Liver (tissue), 8 donors: ENCODE measurements at regions not wholly inside any gene's neighbourhood (a gene's known extent, or its start where the extent isn't known, plus 50 kb on each side); places are given as distances from the start of the nearest gene placed in this dataset. TPM values are rescaled to one million over a fixed set of nuclear protein-coding genes. Genes with fewer than 3 reads are reported as not detected.

Experiments
- DNase-seq: peaks from one replicate; pipeline ENCODE4 v3.0.0-alpha.2; 2017; ENCODE audit warnings: low spot score
- H3K27ac ChIP-seq, 2 donors: one replicate each; pipeline ENCODE4 v1.7.0; 2013; ENCODE audit warnings: inconsistent platforms in 2 of 2, low read length in 2 of 2, control low read depth in 1 of 2, low read depth in 1 of 2, mild to moderate bottlenecking in 1 of 2
- H3K27me3 ChIP-seq, 4 donors: one replicate each; pipeline versions ENCODE4 v1.6.1 to v1.7.0; 2013; ENCODE audit warnings: low read length in 3 of 4, inconsistent platforms in 1 of 4, mild to moderate bottlenecking in 1 of 4, moderate library complexity in 1 of 4; ENCODE audit not compliant: control insufficient read depth in 4 of 4, insufficient read depth in 4 of 4
- H3K36me3 ChIP-seq, 4 donors: one replicate each; pipeline versions ENCODE4 v1.6.1 to v1.7.0; 2013; ENCODE audit warnings: low read length in 3 of 4, mild to moderate bottlenecking in 3 of 4, low read depth in 1 of 4, moderate library complexity in 1 of 4; ENCODE audit not compliant: control insufficient read depth in 4 of 4, insufficient read depth in 3 of 4
- H3K4me1 ChIP-seq, 4 donors: one replicate each; pipeline versions ENCODE4 v1.6.1 to v1.7.0; 2013; ENCODE audit warnings: low read length in 3 of 4, mild to moderate bottlenecking in 3 of 4, moderate library complexity in 1 of 4; ENCODE audit not compliant: control insufficient read depth in 4 of 4, insufficient read depth in 4 of 4
- H3K4me3 ChIP-seq, 3 donors: one replicate each; pipeline versions ENCODE4 v1.6.1 to v1.7.0; 2013; ENCODE audit warnings: low read length in 3 of 3, control low read depth in 1 of 3, low read depth in 1 of 3, mild to moderate bottlenecking in 1 of 3
- H3K9ac ChIP-seq, 2 donors: one replicate each; pipeline ENCODE4 v1.7.0; 2013; ENCODE audit warnings: low read length in 2 of 2, mild to moderate bottlenecking in 2 of 2, moderate library complexity in 2 of 2, control low read depth in 1 of 2, low read depth in 1 of 2
- H3K9me3 ChIP-seq, 4 donors: one replicate each; pipeline versions ENCODE4 v1.6.1 to v1.7.0; 2013; ENCODE audit warnings: low read length in 3 of 4; ENCODE audit not compliant: control insufficient read depth in 4 of 4
- FOXA1 ChIP-seq: IDR thresholded peaks from 2 replicates; pipeline ENCODE4 v1.6.1; 2016; ENCODE audit warnings: antibody characterized with exemption
- HNF4A ChIP-seq, 2 donors: conservative IDR thresholded peaks; 2 replicates each; pipeline ENCODE4 v1.6.1; 2016; ENCODE audit warnings: antibody characterized with exemption in 2 of 2, mild to moderate bottlenecking in 2 of 2
- NR2F2 ChIP-seq: IDR thresholded peaks from 2 replicates; pipeline ENCODE4 v1.6.1; 2016; ENCODE audit warnings: antibody characterized with exemption
- RAD21 ChIP-seq, 2 donors: IDR thresholded peaks; 2 replicates each; pipeline ENCODE4 v1.6.1; 2016; ENCODE audit warnings: antibody characterized with exemption in 2 of 2, mild to moderate bottlenecking in 2 of 2
- SP1 ChIP-seq: IDR thresholded peaks from 2 replicates; pipeline ENCODE4 v1.6.1; 2018; ENCODE audit warnings: antibody characterized with exemption, mild to moderate bottlenecking
- WGBS: extraction: QIAGEN DNeasy Blood & Tissue Kit; methylation state at CpG from one replicate; pipeline ENCODE4 v1.1.7; 2013; 5-methylcytosine and 5-hydroxymethylcytosine counted together
- small RNA-seq: library from RNA; depleted of rRNA; stranded (forward); fragments of <200 nt; gene quantifications from one replicate; pipeline ENCODE3, GENCODE V24; 2014
- TF ChIP-seq, protein P1 (sequence below): IDR thresholded peaks from 2 replicates; pipeline ENCODE4 v1.6.1; 2016; ENCODE audit warnings: antibody characterized with exemption
- TF ChIP-seq, protein P2 (sequence below): IDR thresholded peaks from 2 replicates; pipeline ENCODE4 v1.6.1; 2016; ENCODE audit warnings: antibody characterized with exemption, mild to moderate bottlenecking
- donor health status: healthy.
- donor health status: healthy.
- donor health status: healthy.
- donor health status: healthy.

DNA sequence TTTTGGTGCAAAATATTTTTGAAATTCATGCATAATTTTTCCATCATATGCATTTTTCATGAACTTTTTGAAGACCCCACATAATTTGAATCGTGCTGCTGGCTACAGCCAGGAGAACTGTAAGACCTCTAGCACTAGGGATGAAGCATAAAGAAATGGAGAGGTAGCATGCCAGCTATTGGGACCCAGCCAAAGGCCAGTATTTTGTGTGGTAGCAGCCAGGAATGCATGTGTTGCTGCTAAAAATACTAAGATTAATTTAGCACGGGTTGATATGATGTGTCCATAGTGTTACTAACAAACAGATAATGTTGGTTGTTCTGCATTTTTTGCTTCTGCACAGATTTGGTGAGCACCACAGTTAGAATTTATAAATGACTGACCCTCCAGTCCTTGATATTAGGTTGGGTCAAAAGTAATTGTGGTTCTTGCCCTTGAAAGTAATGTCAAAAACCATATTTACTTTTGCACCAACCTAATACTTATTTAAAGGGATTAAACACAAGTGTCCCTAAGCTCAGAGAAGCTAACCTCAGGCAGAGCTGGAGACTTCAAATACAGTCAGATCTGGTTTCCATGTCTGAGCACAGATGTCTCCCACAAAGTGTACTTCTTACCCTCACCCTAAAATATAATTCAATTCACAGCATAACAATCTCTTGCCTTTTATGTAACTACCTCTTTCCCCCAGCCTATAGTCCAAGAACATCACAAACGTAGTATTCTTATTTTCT lies 54.1 kb upstream of the NPSR1 start:
- Histone ChIP-seq H3K4me1 (no peaks in the 10 kb centered on the region), H3K4me3 (no peak overlapping the region), H3K27me3 (no peaks in the 10 kb centered on the region), H3K9me3 (no peaks in the 10 kb centered on the region), H3K9ac (no peak overlapping the region), H3K36me3 (no peaks in the 10 kb centered on the region), H3K27ac (no peak overlapping the region)
- TF ChIP-seq HNF4A (conservative IDR thresholded peaks at IDR 0.05), result no peak
- no peak for TF ChIP-seq RAD21 (IDR thresholded peaks at IDR 0.05)
- TF ChIP-seq, protein P1, sequence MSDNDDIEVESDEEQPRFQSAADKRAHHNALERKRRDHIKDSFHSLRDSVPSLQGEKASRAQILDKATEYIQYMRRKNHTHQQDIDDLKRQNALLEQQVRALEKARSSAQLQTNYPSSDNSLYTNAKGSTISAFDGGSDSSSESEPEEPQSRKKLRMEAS, result no peak
- TF ChIP-seq, protein P2, sequence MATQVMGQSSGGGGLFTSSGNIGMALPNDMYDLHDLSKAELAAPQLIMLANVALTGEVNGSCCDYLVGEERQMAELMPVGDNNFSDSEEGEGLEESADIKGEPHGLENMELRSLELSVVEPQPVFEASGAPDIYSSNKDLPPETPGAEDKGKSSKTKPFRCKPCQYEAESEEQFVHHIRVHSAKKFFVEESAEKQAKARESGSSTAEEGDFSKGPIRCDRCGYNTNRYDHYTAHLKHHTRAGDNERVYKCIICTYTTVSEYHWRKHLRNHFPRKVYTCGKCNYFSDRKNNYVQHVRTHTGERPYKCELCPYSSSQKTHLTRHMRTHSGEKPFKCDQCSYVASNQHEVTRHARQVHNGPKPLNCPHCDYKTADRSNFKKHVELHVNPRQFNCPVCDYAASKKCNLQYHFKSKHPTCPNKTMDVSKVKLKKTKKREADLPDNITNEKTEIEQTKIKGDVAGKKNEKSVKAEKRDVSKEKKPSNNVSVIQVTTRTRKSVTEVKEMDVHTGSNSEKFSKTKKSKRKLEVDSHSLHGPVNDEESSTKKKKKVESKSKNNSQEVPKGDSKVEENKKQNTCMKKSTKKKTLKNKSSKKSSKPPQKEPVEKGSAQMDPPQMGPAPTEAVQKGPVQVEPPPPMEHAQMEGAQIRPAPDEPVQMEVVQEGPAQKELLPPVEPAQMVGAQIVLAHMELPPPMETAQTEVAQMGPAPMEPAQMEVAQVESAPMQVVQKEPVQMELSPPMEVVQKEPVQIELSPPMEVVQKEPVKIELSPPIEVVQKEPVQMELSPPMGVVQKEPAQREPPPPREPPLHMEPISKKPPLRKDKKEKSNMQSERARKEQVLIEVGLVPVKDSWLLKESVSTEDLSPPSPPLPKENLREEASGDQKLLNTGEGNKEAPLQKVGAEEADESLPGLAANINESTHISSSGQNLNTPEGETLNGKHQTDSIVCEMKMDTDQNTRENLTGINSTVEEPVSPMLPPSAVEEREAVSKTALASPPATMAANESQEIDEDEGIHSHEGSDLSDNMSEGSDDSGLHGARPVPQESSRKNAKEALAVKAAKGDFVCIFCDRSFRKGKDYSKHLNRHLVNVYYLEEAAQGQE, result no peak
- no peak for TF ChIP-seq FOXA1
- TF ChIP-seq NR2F2, result no peak
- TF ChIP-seq SP1, result no peak
- 72% methylated on average over 3 of the region's 3 CpGs for WGBS
- DNase-seq, result no peak

Small RNA genes lying in the stretch of these regions (small RNA-seq; reads per million reads assigned to genes)
- gene RNU6-438P, result not detected
